ENCODE measurements at regions not wholly inside any gene's neighbourhood (a gene's known extent, or its start where the extent isn't known, plus 50 kb on each side); places are given as distances from the start of the nearest gene placed in this dataset.

DNA sequence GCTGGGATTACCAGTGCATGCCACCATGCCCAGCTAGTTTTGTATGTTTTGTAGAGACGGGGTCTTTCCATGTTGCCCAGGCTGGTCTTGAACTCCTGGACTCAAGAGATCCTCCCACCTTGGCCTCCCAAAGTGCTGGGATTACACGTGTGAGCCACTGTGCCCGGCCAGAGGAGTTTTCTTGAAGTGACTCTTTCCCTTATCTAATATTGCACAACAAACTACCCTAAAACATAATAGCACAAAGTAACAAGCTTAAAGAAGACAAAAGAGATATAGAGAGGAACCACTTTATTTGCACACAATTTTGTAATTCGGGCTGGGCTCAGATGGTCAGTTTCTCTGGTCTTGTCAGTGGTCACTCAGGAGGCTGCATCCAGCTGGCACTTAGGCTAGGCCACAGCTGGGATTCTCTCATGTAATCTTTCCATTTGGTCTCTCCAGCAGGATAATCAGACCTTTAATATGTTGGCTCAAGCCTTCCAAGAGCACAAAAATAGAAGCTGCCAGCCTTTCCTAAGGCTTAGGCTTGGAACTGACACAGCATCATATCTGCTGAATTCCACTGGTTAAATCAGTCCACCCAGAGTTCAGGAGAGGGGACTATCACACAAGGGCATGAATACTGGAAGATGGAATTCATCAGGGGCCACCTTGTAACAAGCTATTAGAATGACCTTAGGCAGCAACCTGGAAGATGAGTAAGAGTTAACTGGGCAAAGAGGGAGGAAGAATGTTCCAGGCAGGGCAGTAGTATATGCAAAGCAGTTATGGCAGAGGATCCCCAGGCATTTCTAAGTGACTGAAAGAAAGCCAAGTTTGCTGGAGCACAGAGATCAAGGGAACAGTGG is 56.7 kb upstream of the PNRC1 start:
- TF ChIP-seq, protein P1, sequence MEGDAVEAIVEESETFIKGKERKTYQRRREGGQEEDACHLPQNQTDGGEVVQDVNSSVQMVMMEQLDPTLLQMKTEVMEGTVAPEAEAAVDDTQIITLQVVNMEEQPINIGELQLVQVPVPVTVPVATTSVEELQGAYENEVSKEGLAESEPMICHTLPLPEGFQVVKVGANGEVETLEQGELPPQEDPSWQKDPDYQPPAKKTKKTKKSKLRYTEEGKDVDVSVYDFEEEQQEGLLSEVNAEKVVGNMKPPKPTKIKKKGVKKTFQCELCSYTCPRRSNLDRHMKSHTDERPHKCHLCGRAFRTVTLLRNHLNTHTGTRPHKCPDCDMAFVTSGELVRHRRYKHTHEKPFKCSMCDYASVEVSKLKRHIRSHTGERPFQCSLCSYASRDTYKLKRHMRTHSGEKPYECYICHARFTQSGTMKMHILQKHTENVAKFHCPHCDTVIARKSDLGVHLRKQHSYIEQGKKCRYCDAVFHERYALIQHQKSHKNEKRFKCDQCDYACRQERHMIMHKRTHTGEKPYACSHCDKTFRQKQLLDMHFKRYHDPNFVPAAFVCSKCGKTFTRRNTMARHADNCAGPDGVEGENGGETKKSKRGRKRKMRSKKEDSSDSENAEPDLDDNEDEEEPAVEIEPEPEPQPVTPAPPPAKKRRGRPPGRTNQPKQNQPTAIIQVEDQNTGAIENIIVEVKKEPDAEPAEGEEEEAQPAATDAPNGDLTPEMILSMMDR (IDR thresholded peaks at IDR 0.05), result no peak
- H3K27me3 ChIP-seq (ENCODE audit: insufficient read depth in 3 of 3, low read length in 2 of 3), result no peaks in the 10 kb centered on the region
- H3K9me3 ChIP-seq, result no peaks in the 10 kb centered on the region
- DNase-seq (peak in 1 of 2 donors; percentile 48), ATAC-seq (peak; percentile 76 to 85 (median 82))
- WGBS, 3 donors, result 38 to 49% (median 41%) methylated on average over 4 of the region's 4 CpGs
- H3K27ac ChIP-seq, result peak overlapping the region; percentile 75
- intact Hi-C loops (cut with DNase I), result loop anchor here in 1 of 2 donors (2.0 kb wide), 1 partner anchor 41 kb away; no protein-coding TSS in a partner anchor
- H3K4me1 ChIP-seq, result peaks cover 30% of the 10 kb centered on the region
- no peaks in the 10 kb centered on the region for H3K36me3 ChIP-seq (ENCODE audit: insufficient read depth in 1 of 2, low read depth in 1 of 2)
- H3K4me3 ChIP-seq, result no peak overlapping the region

DNA sequence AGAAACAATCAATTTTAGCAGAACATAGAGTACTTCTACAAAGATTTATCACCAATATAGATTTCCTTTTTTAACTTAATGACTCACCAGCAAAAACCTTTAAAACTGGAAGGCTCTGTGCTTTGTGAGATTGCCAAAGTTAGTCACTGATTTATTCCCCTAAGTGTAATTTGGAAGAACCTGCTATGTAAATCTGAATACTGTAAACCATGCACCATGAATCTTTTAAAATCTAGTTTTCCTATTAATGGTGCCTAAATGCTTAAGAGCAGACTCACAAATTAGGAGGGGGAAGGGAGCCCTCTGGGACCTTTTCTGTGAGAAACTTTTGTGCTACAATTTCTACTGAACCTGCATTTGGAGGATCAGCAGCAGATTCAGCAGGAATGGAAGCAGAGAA is 57.8 kb upstream of the PNRC1 start:
- intact Hi-C loops (cut with DNase I), result loop anchor here in 1 of 2 donors (2.0 kb wide), 1 partner anchor 40 kb away; no protein-coding TSS in a partner anchor
- Histone ChIP-seq H3K9me3 (no peaks in the 10 kb centered on the region), H3K4me3 (no peak overlapping the region), H3K27me3 (ENCODE audit: insufficient read depth in 3 of 3, low read length in 2 of 3) (no peaks in the 10 kb centered on the region), H3K27ac (peak overlapping the region; percentile 75), H3K4me1 (peaks cover 30% of the 10 kb centered on the region), H3K36me3 (ENCODE audit: insufficient read depth in 1 of 2, low read depth in 1 of 2) (no peaks in the 10 kb centered on the region)
- no peak for DNase-seq
- ATAC-seq, result peak in 3 of 4 donors; percentile 19 to 48 (median 19)
- TF ChIP-seq, protein P1 (IDR thresholded peaks at IDR 0.05), result no peak

DNA sequence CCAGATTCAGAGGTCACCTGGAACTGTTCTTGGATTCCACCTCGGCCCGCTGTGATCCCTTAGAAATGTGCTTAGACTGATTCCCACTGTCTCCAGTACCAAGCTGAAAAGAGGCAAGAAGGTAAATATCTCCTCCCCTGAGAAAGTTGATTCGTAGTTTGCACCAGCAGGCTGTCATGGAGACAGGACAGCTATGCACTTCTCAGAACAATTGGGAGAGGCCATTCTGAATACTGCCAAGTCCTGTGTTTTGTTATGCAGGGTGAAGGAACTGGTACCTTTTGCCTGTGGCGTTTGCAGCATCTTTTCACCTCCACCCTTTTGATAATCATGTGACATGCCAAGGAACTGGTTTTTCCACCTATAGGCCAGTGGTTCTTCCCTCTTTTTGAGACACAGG is 58.2 kb upstream of the RNGTT start:
- Histone ChIP-seq H3K4me1 (peaks cover 30% of the 10 kb centered on the region), H3K36me3 (ENCODE audit: insufficient read depth in 1 of 2, low read depth in 1 of 2) (no peaks in the 10 kb centered on the region), H3K27ac (no peak overlapping the region), H3K27me3 (ENCODE audit: insufficient read depth in 3 of 3, low read length in 2 of 3) (no peaks in the 10 kb centered on the region), H3K9me3 (no peaks in the 10 kb centered on the region), H3K4me3 (no peak overlapping the region)
- TF ChIP-seq, protein P1 (IDR thresholded peaks at IDR 0.05), result no peak
- no peak for DNase-seq
- ATAC-seq, result no peak
- WGBS, 3 donors, result 91 to 94% (median 93%) methylated on average over 4 of the region's 4 CpGs
- intact Hi-C loops (cut with DNase I), result loop anchor here in 1 of 2 donors (2.0 kb wide), 1 partner anchor 39 kb away; no protein-coding TSS in a partner anchor

DNA sequence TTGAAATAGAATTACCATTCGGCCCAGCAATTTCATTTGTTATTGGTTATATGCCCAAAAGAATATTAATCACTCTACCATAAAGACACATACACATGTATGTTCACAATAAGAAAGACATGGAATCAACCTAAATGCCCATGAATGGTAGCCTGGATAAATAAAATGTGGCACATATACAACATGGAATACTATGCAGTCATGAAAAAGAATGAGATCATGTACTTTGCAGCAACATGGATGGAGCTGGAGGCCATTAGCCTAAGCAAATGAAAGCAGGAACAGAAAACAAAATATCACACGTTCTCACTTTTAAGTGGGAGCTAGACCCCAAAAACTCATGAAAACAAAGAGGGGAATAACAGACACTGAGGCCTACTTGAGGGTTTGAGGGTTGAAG is 52.6 kb upstream of the RNGTT start:
- H3K9me3 ChIP-seq, result no peaks in the 10 kb centered on the region
- H3K36me3 ChIP-seq (ENCODE audit: insufficient read depth in 1 of 2, low read depth in 1 of 2), result no peaks in the 10 kb centered on the region
- ATAC-seq (no peak), DNase-seq (no peak)
- no peak overlapping the region for H3K27ac ChIP-seq
- no peaks in the 10 kb centered on the region for H3K4me1 ChIP-seq
- intact Hi-C loops (cut with DNase I), result no loop called here
- H3K4me3 ChIP-seq, result no peak overlapping the region
- no peaks in the 10 kb centered on the region for H3K27me3 ChIP-seq (ENCODE audit: insufficient read depth in 3 of 3, low read length in 2 of 3)
- WGBS, 3 donors, result 82 to 87% (median 86%) methylated on average over 2 of the region's 2 CpGs
- TF ChIP-seq, protein P1 (IDR thresholded peaks at IDR 0.05), result no peak
